ENCODE measurements at regions not wholly inside any gene's neighbourhood (a gene's known extent, or its start where the extent isn't known, plus 50 kb on each side); places are given as distances from the start of the nearest gene placed in this dataset.

DNA sequence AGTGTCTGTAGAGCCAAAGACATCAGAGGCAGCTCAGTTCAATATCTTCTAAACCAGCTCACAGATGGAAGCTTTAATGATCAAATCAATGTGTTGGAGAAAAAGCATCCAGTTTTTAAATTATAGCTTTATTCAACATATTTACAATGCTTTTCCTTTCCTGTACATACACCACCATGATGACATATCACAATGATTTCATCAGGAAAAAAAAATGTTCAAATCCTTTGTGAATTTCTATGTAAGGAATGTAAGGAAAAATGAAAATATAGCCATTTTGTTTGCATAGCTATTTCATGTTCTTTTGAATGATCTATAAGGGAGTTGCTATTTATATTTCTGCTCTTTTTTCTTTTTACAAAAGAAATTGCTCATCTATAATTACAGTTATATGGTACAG is 134.7 kb upstream of the CDH20 start:
- TF ChIP-seq POLR2A (IDR thresholded peaks at IDR 0.05; ENCODE audit: low read length) (no peak), GATA1 (IDR thresholded peaks at IDR 0.05; ENCODE audit: low read depth, low read length) (no peak)
